Stimulated activated memory B cell treated with anti-CD40 and anti-IgM and Interleukin-4, amounts not matched to agents 10 μg/mL and 1 μg/mL and 100 μg/mL, for 72 hours (primary cell): ENCODE measurements at regions not wholly inside any gene's neighbourhood (a gene's known extent, or its start where the extent isn't known, plus 50 kb on each side); places are given as distances from the start of the nearest gene placed in this dataset.

Experiments used
- ATAC-seq: fragments of 150-1000 bp; cut with Tn5 transposase; 2 replicates; pipeline ENCODE4 v1.10.0; 2021
- H3K27ac Mint-ChIP-seq: one replicate; pipeline ENCODE4 v1.8.0; 2022; ENCODE audit warnings: mild to moderate bottlenecking, mixed read lengths
- H3K27me3 Mint-ChIP-seq: one replicate; pipeline ENCODE4 v1.8.0; 2022; ENCODE audit warnings: mixed read lengths
- H3K36me3 Mint-ChIP-seq: one replicate; pipeline ENCODE4 v1.8.0; 2022; ENCODE audit warnings: mixed read lengths
- H3K4me1 Mint-ChIP-seq: one replicate; pipeline ENCODE4 v1.8.0; 2022; ENCODE audit warnings: mixed read lengths
- H3K4me3 Mint-ChIP-seq: one replicate; pipeline ENCODE4 v1.8.0; 2022; ENCODE audit warnings: mild to moderate bottlenecking, moderate library complexity, mixed read lengths
- H3K9me3 Mint-ChIP-seq: one replicate; pipeline ENCODE4 v1.8.0; 2022; ENCODE audit warnings: mixed read lengths

- Mint-ChIP-seq H3K27me3 (peaks cover 9% of the 10 kb centered on the region), H3K4me1 (no peaks in the 10 kb centered on the region), H3K36me3 (no peaks in the 10 kb centered on the region), H3K4me3 (no peak overlapping the region), H3K27ac (no peak overlapping the region), H3K9me3 (peaks cover 4% of the 10 kb centered on the region)
- ATAC-seq: no peak
Measured at GRCh38 chr22:49294656-49295464, 532.8 kb downstream of the BRD1 start.

GRCh38 chr22:49292909-49293308, 534.8 kb downstream of the BRD1 start:
- H3K4me1 Mint-ChIP-seq: no peaks in the 10 kb centered on the region
- H3K4me3 Mint-ChIP-seq: no peak overlapping the region
- no peak for ATAC-seq
- H3K9me3 Mint-ChIP-seq: peaks cover 4% of the 10 kb centered on the region
- no peaks in the 10 kb centered on the region for H3K36me3 Mint-ChIP-seq
- H3K27me3 Mint-ChIP-seq: peaks cover 9% of the 10 kb centered on the region
- H3K27ac Mint-ChIP-seq: no peak overlapping the region

- Mint-ChIP-seq H3K36me3 (no peaks in the 10 kb centered on the region), H3K27me3 (peaks cover 9% of the 10 kb centered on the region), H3K27ac (no peak overlapping the region), H3K4me3 (no peak overlapping the region), H3K9me3 (peaks cover 4% of the 10 kb centered on the region), H3K4me1 (no peaks in the 10 kb centered on the region)
- no peak for ATAC-seq
Measured at GRCh38 chr22:49291781-49292180, 535.9 kb downstream of the BRD1 start.

GRCh38 chr22:49291169-49291568, 536.5 kb downstream of the BRD1 start:
- Mint-ChIP-seq H3K36me3 (no peaks in the 10 kb centered on the region), H3K4me1 (no peaks in the 10 kb centered on the region), H3K4me3 (no peak overlapping the region)

GRCh38 chr22:49290711-49291110, 537.0 kb downstream of the BRD1 start:
- ATAC-seq: no peak
- Mint-ChIP-seq H3K4me1 (no peaks in the 10 kb centered on the region), H3K27ac (no peak overlapping the region), H3K36me3 (no peaks in the 10 kb centered on the region), H3K27me3 (peaks cover 4% of the 10 kb centered on the region), H3K9me3 (peaks cover 4% of the 10 kb centered on the region), H3K4me3 (no peak overlapping the region)

More at GRCh38 chr22:49291169-49291568, 536.5 kb downstream of the BRD1 start:
- Mint-ChIP-seq H3K9me3 (peaks cover 4% of the 10 kb centered on the region), H3K27me3 (peaks cover 9% of the 10 kb centered on the region), H3K27ac (no peak overlapping the region)
- no peak for ATAC-seq

GRCh38 chr22:49289822-49290679, 537.6 kb downstream of the BRD1 start:
- Mint-ChIP-seq H3K27me3 (peaks cover 3% of the 10 kb centered on the region), H3K36me3 (no peaks in the 10 kb centered on the region), H3K9me3 (peaks cover 4% of the 10 kb centered on the region), H3K4me1 (no peaks in the 10 kb centered on the region), H3K4me3 (no peak overlapping the region), H3K27ac (no peak overlapping the region)
- ATAC-seq: no peak

GRCh38 chr22:49286181-49286760, 541.4 kb downstream of the BRD1 start:
- no peaks in the 10 kb centered on the region for H3K9me3 Mint-ChIP-seq
- no peak overlapping the region for H3K27ac Mint-ChIP-seq
- H3K4me1 Mint-ChIP-seq: no peaks in the 10 kb centered on the region
- ATAC-seq: no peak
- peaks cover 38% of the 10 kb centered on the region for H3K27me3 Mint-ChIP-seq
- H3K36me3 Mint-ChIP-seq: no peaks in the 10 kb centered on the region
- H3K4me3 Mint-ChIP-seq: no peak overlapping the region

GRCh38 chr22:49284931-49285330, 542.7 kb downstream of the BRD1 start:
- peaks cover 45% of the 10 kb centered on the region for H3K27me3 Mint-ChIP-seq
- ATAC-seq: no peak
- no peak overlapping the region for H3K4me3 Mint-ChIP-seq
- H3K36me3 Mint-ChIP-seq: no peaks in the 10 kb centered on the region
- no peaks in the 10 kb centered on the region for H3K4me1 Mint-ChIP-seq
- peaks cover 5% of the 10 kb centered on the region for H3K9me3 Mint-ChIP-seq
- no peak overlapping the region for H3K27ac Mint-ChIP-seq

- Mint-ChIP-seq H3K27ac (no peak overlapping the region), H3K9me3 (peaks cover 10% of the 10 kb centered on the region), H3K27me3 (peaks cover 45% of the 10 kb centered on the region), H3K4me3 (no peak overlapping the region), H3K36me3 (no peaks in the 10 kb centered on the region), H3K4me1 (no peaks in the 10 kb centered on the region)
- no peak for ATAC-seq
Measured at GRCh38 chr22:49284056-49284784, 543.5 kb downstream of the BRD1 start.

GRCh38 chr22:49282596-49282995, 545.1 kb downstream of the BRD1 start:
- Mint-ChIP-seq H3K4me3 (no peak overlapping the region), H3K27ac (no peak overlapping the region), H3K9me3 (peaks cover 11% of the 10 kb centered on the region), H3K27me3 (peaks cover 45% of the 10 kb centered on the region), H3K36me3 (no peaks in the 10 kb centered on the region), H3K4me1 (no peaks in the 10 kb centered on the region)
- no peak for ATAC-seq

- ATAC-seq: no peak
- Mint-ChIP-seq H3K27me3 (peaks cover 45% of the 10 kb centered on the region), H3K36me3 (no peaks in the 10 kb centered on the region), H3K27ac (no peak overlapping the region), H3K4me1 (no peaks in the 10 kb centered on the region), H3K4me3 (no peak overlapping the region), H3K9me3 (peaks cover 11% of the 10 kb centered on the region)
Measured at GRCh38 chr22:49281467-49282340, 546.0 kb downstream of the BRD1 start.

GRCh38 chr22:49278340-49278739, 549.3 kb downstream of the BRD1 start:
- no peak for ATAC-seq
- peaks cover 27% of the 10 kb centered on the region for H3K27me3 Mint-ChIP-seq
- no peaks in the 10 kb centered on the region for H3K36me3 Mint-ChIP-seq
- H3K4me3 Mint-ChIP-seq: no peak overlapping the region
- H3K27ac Mint-ChIP-seq: no peak overlapping the region
- peaks cover 11% of the 10 kb centered on the region for H3K9me3 Mint-ChIP-seq
- no peaks in the 10 kb centered on the region for H3K4me1 Mint-ChIP-seq

GRCh38 chr22:49276567-49276966, 551.1 kb downstream of the BRD1 start:
- Mint-ChIP-seq H3K27me3 (peaks cover 22% of the 10 kb centered on the region), H3K4me3 (no peak overlapping the region), H3K27ac (no peak overlapping the region), H3K4me1 (no peaks in the 10 kb centered on the region), H3K9me3 (peaks cover 14% of the 10 kb centered on the region), H3K36me3 (no peaks in the 10 kb centered on the region)
- no peak for ATAC-seq

- Mint-ChIP-seq H3K27ac (no peak overlapping the region), H3K36me3 (no peaks in the 10 kb centered on the region), H3K27me3 (peaks cover 29% of the 10 kb centered on the region), H3K4me3 (no peak overlapping the region), H3K9me3 (peaks cover 9% of the 10 kb centered on the region), H3K4me1 (no peaks in the 10 kb centered on the region)
- ATAC-seq: no peak
Measured at GRCh38 chr22:49274754-49275380, 552.8 kb downstream of the BRD1 start.
